22Rv1 (cell line): ENCODE measurements at regions not wholly inside any gene's neighbourhood (a gene's known extent, or its start where the extent isn't known, plus 50 kb on each side); places are given as distances from the start of the nearest gene placed in this dataset.

ENCODE experiments used
- ZFX ChIP-seq: fragments of 450-650 bp; IDR thresholded peaks from 2 replicates; pipeline ENCODE4 v1.6.1; 2017; ENCODE audit warnings: antibody characterized with exemption, borderline replicate concordance
- TF ChIP-seq, protein P1 (sequence below): fragments of 450-650 bp; IDR thresholded peaks from 2 replicates; pipeline ENCODE4 v1.5.1; 2017; ENCODE audit warnings: mild to moderate bottlenecking

DNA sequence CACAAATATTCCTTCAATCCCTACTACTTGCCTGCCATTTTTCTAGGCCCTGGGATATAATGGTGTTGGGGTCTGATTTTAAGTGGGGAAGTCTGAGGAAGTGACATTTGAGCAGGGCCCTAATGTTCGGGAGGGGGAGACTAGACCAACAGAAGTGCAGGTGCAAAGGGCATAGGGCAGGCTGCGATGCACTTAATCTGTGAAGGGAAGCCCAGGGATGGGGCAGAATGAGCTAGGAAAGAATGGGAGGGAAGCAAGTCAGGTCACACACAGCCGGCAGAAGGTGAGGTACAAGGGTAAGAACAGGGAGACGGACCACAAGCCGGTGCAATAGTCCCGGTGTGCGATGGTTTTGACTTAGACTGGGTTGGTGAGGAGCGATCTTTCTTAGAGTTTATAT is 146.8 kb downstream of the UNC5CL start:
- TF ChIP-seq, protein P1, sequence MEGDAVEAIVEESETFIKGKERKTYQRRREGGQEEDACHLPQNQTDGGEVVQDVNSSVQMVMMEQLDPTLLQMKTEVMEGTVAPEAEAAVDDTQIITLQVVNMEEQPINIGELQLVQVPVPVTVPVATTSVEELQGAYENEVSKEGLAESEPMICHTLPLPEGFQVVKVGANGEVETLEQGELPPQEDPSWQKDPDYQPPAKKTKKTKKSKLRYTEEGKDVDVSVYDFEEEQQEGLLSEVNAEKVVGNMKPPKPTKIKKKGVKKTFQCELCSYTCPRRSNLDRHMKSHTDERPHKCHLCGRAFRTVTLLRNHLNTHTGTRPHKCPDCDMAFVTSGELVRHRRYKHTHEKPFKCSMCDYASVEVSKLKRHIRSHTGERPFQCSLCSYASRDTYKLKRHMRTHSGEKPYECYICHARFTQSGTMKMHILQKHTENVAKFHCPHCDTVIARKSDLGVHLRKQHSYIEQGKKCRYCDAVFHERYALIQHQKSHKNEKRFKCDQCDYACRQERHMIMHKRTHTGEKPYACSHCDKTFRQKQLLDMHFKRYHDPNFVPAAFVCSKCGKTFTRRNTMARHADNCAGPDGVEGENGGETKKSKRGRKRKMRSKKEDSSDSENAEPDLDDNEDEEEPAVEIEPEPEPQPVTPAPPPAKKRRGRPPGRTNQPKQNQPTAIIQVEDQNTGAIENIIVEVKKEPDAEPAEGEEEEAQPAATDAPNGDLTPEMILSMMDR, result no peak
- no peak for TF ChIP-seq ZFX
